ENCODE measurements at regions not wholly inside any gene's neighbourhood (a gene's known extent, or its start where the extent isn't known, plus 50 kb on each side); places are given as distances from the start of the nearest gene placed in this dataset.

GRCh38 chr10:128934492-128934891, 532.5 kb upstream of the MGMT start:
- 88% methylated on average over 6 of the region's 6 CpGs for WGBS
- H3K27me3 ChIP-seq (ENCODE audit: control insufficient read depth, insufficient read depth) = no peaks in the 10 kb centered on the region
- no peak overlapping the region for H3K27ac ChIP-seq (ENCODE audit: low read length)
- DNase-seq (no peak), ATAC-seq (no peak)
- intact Hi-C loops (cut with DNase I) = no loop called here
- no peak overlapping the region for H3K4me3 ChIP-seq (ENCODE audit: low read length)
- no peaks in the 10 kb centered on the region for H3K9me3 ChIP-seq (ENCODE audit: control insufficient read depth, low read length)
- H3K4me1 ChIP-seq (ENCODE audit: control insufficient read depth, insufficient read depth, low read length) = peaks cover 2% of the 10 kb centered on the region

DNA sequence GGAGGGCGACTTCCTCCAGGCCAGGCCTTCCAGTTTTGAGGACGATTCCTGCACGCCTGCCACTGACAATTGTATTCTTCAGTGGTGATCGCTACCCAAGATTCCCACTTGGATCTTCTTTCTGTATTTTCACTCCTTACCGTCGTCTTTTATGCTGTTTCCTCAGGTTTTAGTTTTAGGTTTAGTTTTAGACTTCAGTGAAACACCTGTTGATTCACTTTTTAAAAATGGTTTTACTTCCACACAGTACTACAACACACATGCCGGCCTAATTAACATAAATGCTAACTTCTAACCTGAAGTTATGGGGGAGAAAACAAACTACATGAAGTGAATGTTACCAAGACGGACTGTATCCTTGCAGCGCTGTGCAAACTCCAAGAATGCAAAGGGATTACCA, 530.6 kb upstream of the MGMT start:
- Histone ChIP-seq H3K4me3 (ENCODE audit: low read length) (no peak overlapping the region), H3K9me3 (ENCODE audit: control insufficient read depth, low read length) (no peaks in the 10 kb centered on the region), H3K4me1 (ENCODE audit: control insufficient read depth, insufficient read depth, low read length) (peaks cover 2% of the 10 kb centered on the region), H3K27ac (ENCODE audit: low read length) (no peak overlapping the region), H3K27me3 (ENCODE audit: control insufficient read depth, insufficient read depth) (no peaks in the 10 kb centered on the region)
- no peak for ATAC-seq
- 95% methylated on average over 9 of the region's 9 CpGs for WGBS
- DNase-seq = no peak
- intact Hi-C loops (cut with DNase I) = no loop called here

DNA sequence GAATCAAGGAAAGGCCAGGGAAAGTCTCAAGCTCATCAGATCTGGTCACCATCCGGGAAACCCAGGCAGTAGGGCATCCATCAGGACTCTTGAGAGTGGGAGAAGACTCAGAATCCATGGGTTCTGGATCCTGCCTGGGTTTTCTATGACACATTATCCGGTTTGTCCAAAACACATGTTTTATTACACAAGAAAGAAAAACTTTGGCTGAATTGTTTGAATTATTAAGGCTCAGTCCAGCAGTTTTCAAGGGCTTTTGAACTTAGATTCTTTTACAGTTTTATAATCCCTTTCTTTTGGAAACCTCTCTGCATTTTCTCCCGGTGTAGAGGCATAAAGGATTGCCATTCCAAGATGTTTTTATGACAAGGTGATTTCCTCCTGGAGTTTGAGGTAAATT, 528.5 kb upstream of the MGMT start:
- H3K4me3 ChIP-seq (ENCODE audit: low read length) = no peak overlapping the region
- 74% methylated on average over 3 of the region's 3 CpGs for WGBS
- ATAC-seq (peak in 1 of 2 donors; percentile 47), DNase-seq (no peak)
- H3K27me3 ChIP-seq (ENCODE audit: control insufficient read depth, insufficient read depth) = no peaks in the 10 kb centered on the region
- H3K9me3 ChIP-seq (ENCODE audit: control insufficient read depth, low read length) = no peaks in the 10 kb centered on the region
- no peak overlapping the region for H3K27ac ChIP-seq (ENCODE audit: low read length)
- H3K4me1 ChIP-seq (ENCODE audit: control insufficient read depth, insufficient read depth, low read length) = peaks cover 2% of the 10 kb centered on the region
- intact Hi-C loops (cut with DNase I) = no loop called here

DNA sequence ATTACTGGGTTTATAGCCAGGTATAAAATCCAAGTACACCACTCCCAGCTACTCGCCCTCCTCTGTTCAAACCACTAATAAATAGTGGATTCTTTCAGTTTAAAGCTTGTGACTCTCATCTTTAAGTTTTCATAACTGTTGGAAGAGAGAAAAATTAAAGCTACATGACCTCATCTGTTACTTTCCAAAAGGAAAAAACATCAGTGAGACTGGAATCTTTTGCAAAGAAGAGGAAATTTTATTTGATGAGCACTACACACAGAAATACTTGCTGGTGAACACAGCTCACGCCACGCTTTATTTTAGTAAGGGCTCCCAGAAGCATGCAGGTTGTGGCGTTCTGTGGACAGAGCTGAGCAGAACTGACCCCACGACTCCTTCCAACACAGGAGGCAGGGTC, 527.0 kb upstream of the MGMT start:
- peaks cover 2% of the 10 kb centered on the region for H3K4me1 ChIP-seq (ENCODE audit: control insufficient read depth, insufficient read depth, low read length)
- 90% methylated on average over 5 of the region's 5 CpGs for WGBS
- no peaks in the 10 kb centered on the region for H3K27me3 ChIP-seq (ENCODE audit: control insufficient read depth, insufficient read depth)
- ATAC-seq = no peak
- no peaks in the 10 kb centered on the region for H3K9me3 ChIP-seq (ENCODE audit: control insufficient read depth, low read length)
- H3K4me3 ChIP-seq (ENCODE audit: low read length) = no peak overlapping the region
- no peak for DNase-seq
- H3K27ac ChIP-seq (ENCODE audit: low read length) = no peak overlapping the region
- intact Hi-C loops (cut with DNase I) = no loop called here

DNA sequence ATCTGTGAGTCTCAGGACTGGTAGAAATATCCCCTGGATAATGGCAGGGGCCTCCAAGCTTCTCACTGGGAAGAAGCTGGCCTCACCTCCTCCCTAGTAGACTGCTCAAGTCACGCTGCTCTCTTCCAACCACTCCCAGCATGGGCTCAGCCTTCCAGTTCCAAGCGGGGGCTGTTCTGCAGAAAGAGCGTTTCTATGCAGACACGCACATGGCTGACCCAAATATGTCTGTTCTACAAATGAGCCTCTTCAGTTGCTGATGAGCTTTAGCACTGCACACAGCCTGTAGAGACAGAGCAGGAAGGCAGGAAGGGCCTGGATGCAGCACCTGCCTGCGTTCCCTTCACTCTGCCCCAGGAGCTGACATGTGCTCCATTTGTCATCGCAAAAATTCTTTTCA, 523.9 kb upstream of the MGMT start:
- H3K4me1 ChIP-seq (ENCODE audit: control insufficient read depth, insufficient read depth, low read length) = peaks cover 2% of the 10 kb centered on the region
- no peaks in the 10 kb centered on the region for H3K27me3 ChIP-seq (ENCODE audit: control insufficient read depth, insufficient read depth)
- DNase-seq (no peak), ATAC-seq (no peak)
- H3K9me3 ChIP-seq (ENCODE audit: control insufficient read depth, low read length) = no peaks in the 10 kb centered on the region
- WGBS = 77% methylated on average over 6 of the region's 6 CpGs
- H3K27ac ChIP-seq (ENCODE audit: low read length) = no peak overlapping the region
- intact Hi-C loops (cut with DNase I) = no loop called here
- H3K4me3 ChIP-seq (ENCODE audit: low read length) = no peak overlapping the region

DNA sequence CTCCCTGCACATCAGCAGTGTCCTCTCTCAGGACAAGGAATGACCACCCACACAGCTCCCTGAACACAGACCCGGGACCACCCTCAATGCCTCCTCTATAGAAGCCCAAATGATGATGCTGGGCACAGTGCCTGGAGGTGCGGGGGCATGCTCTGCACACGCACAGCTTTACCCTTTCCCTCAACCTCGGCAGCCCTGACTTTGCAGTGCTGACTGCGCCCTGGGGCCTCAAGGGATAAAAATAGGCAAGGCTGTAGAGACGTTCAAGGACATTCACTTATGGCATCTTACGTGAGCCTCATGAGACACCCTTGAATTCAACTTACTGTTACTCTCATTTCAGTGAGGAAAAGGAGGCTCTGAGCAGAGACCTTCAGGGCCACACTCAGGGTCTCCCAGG, 521.6 kb upstream of the MGMT start:
- H3K4me1 ChIP-seq (ENCODE audit: control insufficient read depth, insufficient read depth, low read length) = no peaks in the 10 kb centered on the region
- no peaks in the 10 kb centered on the region for H3K27me3 ChIP-seq (ENCODE audit: control insufficient read depth, insufficient read depth)
- H3K27ac ChIP-seq (ENCODE audit: low read length) = no peak overlapping the region
- intact Hi-C loops (cut with DNase I) = no loop called here
- WGBS = 60% methylated on average over 7 of the region's 7 CpGs
- ATAC-seq = peak; percentile 36 to 40
- no peak for DNase-seq
- H3K9me3 ChIP-seq (ENCODE audit: control insufficient read depth, low read length) = no peaks in the 10 kb centered on the region
- H3K4me3 ChIP-seq (ENCODE audit: low read length) = no peak overlapping the region

GRCh38 chr10:128950159-128950915, 516.7 kb upstream of the MGMT start:
- no peak for DNase-seq
- intact Hi-C loops (cut with DNase I) = no loop called here
- no peaks in the 10 kb centered on the region for H3K4me1 ChIP-seq (ENCODE audit: control insufficient read depth, insufficient read depth, low read length)
- no peak overlapping the region for H3K27ac ChIP-seq (ENCODE audit: low read length)
- no peaks in the 10 kb centered on the region for H3K9me3 ChIP-seq (ENCODE audit: control insufficient read depth, low read length)
- ATAC-seq = no peak
- no peaks in the 10 kb centered on the region for H3K27me3 ChIP-seq (ENCODE audit: control insufficient read depth, insufficient read depth)
- no peak overlapping the region for H3K4me3 ChIP-seq (ENCODE audit: low read length)
- 89% methylated on average over 18 of the region's 18 CpGs for WGBS

GRCh38 chr10:128950916-128951275, 516.1 kb upstream of the MGMT start:
- Histone ChIP-seq H3K9me3 (ENCODE audit: control insufficient read depth, low read length) (no peaks in the 10 kb centered on the region), H3K4me1 (ENCODE audit: control insufficient read depth, insufficient read depth, low read length) (no peaks in the 10 kb centered on the region), H3K27ac (ENCODE audit: low read length) (no peak overlapping the region), H3K27me3 (ENCODE audit: control insufficient read depth, insufficient read depth) (no peaks in the 10 kb centered on the region), H3K4me3 (ENCODE audit: low read length) (no peak overlapping the region)
- 84% methylated on average over 4 of the region's 4 CpGs for WGBS
- DNase-seq = no peak
- no peak for ATAC-seq
- intact Hi-C loops (cut with DNase I) = no loop called here

DNA sequence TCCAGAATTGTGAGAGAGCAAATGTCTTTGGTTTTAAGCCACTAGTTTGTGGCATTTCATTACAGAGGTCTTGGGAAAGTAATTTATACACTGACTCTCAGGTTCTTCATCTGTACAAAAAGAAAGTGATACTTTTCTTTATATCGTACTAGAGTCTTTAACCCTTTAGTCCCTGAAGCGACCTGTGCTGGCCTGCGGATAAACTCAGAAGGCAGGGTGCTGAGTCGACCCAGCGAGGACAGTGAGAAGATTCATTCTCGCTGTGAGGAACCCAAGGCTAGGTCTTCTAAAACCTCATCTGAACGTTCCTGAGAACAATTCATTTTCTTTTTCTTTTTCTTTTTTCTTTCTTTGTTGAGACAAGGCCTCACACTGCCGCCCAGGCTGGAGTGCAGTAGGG, 514.2 kb upstream of the MGMT start:
- no peak for DNase-seq
- no peaks in the 10 kb centered on the region for H3K9me3 ChIP-seq (ENCODE audit: control insufficient read depth, low read length)
- no peak overlapping the region for H3K27ac ChIP-seq (ENCODE audit: low read length)
- no peak overlapping the region for H3K4me3 ChIP-seq (ENCODE audit: low read length)
- no peak for ATAC-seq
- intact Hi-C loops (cut with DNase I) = no loop called here
- 79% methylated on average over 8 of the region's 8 CpGs for WGBS
- H3K4me1 ChIP-seq (ENCODE audit: control insufficient read depth, insufficient read depth, low read length) = no peaks in the 10 kb centered on the region
- H3K27me3 ChIP-seq (ENCODE audit: control insufficient read depth, insufficient read depth) = no peaks in the 10 kb centered on the region

- H3K4me3 ChIP-seq (ENCODE audit: low read length) = no peak overlapping the region
- no peaks in the 10 kb centered on the region for H3K4me1 ChIP-seq (ENCODE audit: control insufficient read depth, insufficient read depth, low read length)
- no peaks in the 10 kb centered on the region for H3K9me3 ChIP-seq (ENCODE audit: control insufficient read depth, low read length)
- H3K27me3 ChIP-seq (ENCODE audit: control insufficient read depth, insufficient read depth) = no peaks in the 10 kb centered on the region
- intact Hi-C loops (cut with DNase I) = no loop called here
- DNase-seq = no peak
- 82% methylated on average over 1 of the region's 1 CpG for WGBS
- H3K27ac ChIP-seq (ENCODE audit: low read length) = no peak overlapping the region
- no peak for ATAC-seq
These were observed 510.9 kb upstream of the MGMT start for GRCh38 chr10:128956149-128956548.

- H3K4me3 ChIP-seq (ENCODE audit: low read length) = no peak overlapping the region
- DNase-seq (no peak), ATAC-seq (no peak)
- H3K27ac ChIP-seq (ENCODE audit: low read length) = no peak overlapping the region
- no peaks in the 10 kb centered on the region for H3K27me3 ChIP-seq (ENCODE audit: control insufficient read depth, insufficient read depth)
- no peaks in the 10 kb centered on the region for H3K9me3 ChIP-seq (ENCODE audit: control insufficient read depth, low read length)
- intact Hi-C loops (cut with DNase I) = no loop called here
- WGBS = 60% methylated on average over 4 of the region's 4 CpGs
- no peaks in the 10 kb centered on the region for H3K4me1 ChIP-seq (ENCODE audit: control insufficient read depth, insufficient read depth, low read length)
These were observed 509.8 kb upstream of the MGMT start for GRCh38 chr10:128957221-128957620.
